ENCODE measurements at regions not wholly inside any gene's neighbourhood (a gene's known extent, or its start where the extent isn't known, plus 50 kb on each side); places are given as distances from the start of the nearest gene placed in this dataset.

DNA sequence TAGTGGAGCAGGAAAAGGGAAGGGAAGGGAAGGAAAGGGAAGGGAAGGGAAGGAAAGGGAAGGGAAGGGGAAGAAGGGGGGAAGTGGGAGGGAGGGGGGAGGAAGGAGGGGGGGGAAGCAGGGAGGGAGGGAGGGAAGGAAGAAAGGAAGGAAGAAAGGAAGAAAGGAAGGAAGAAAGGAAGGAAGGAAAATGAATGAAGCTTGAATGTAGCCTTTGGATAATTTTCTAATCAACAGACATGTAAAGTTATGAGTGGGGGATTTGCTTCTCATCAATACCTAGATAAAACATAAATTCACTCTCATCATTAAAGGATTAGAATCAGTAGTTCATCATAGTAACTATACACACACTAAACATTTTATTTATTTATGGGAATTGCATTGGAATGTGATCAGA lies 446.9 kb upstream of the FAM241A start:
- Histone ChIP-seq H2AK9ac (replicated peaks; ENCODE audit: low read depth, low read length, poor library complexity) (no peak overlapping the region), H3K79me1 (ENCODE audit: low read depth in 1 of 2, low read length in 2 of 2) (no peaks in the 10 kb centered on the region), H3K9me1 (ENCODE audit: insufficient read depth, low read length) (no peaks in the 10 kb centered on the region), H3K27me3 (ENCODE audit: control insufficient read depth, insufficient read depth, low read length) (no peaks in the 10 kb centered on the region), H3K4me1 (ENCODE audit: control insufficient read depth, insufficient read depth, low read length) (no peaks in the 10 kb centered on the region), H2BK5ac (ENCODE audit: low read depth, low read length, poor library complexity, severe bottlenecking) (no peak overlapping the region), H3K14ac (replicated peaks; ENCODE audit: low read depth, low read length) (no peak overlapping the region), H3K27ac (ENCODE audit: insufficient read depth, low read length) (no peak overlapping the region), H4K8ac (ENCODE audit: low read depth in 2 of 2, low read length in 2 of 2) (no peak overlapping the region), H2BK120ac (ENCODE audit: low read depth, low read length) (no peak overlapping the region), H4K20me1 (ENCODE audit: insufficient read depth, low read length) (no peaks in the 10 kb centered on the region), H3K4me3 (ENCODE audit: insufficient read depth, low read depth, low read length) (no peak overlapping the region), H3K18ac (ENCODE audit: low read depth, low read length) (no peak overlapping the region), H3K56ac (ENCODE audit: extremely low read depth, insufficient read depth, low read length) (no peak overlapping the region), H2BK15ac (ENCODE audit: low read depth, low read length) (no peak overlapping the region), H3K9me3 (ENCODE audit: control insufficient read depth, insufficient read depth, low read length) (no peaks in the 10 kb centered on the region), H2AK5ac (ENCODE audit: low read depth, low read length) (no peak overlapping the region), H4K5ac (ENCODE audit: low read depth, low read length) (no peak overlapping the region), H4K91ac (ENCODE audit: insufficient read depth, low read depth, low read length) (no peak overlapping the region), H3K23ac (ENCODE audit: low read depth, low read length) (no peak overlapping the region), H3K36me3 (ENCODE audit: control insufficient read depth, insufficient read depth, low read length) (no peaks in the 10 kb centered on the region), H2BK20ac (ENCODE audit: low read depth, low read length) (no peak overlapping the region), H3K4ac (ENCODE audit: low read depth, low read length) (no peak overlapping the region), H2AFZ (replicated peaks; ENCODE audit: low read length, poor library complexity) (no peak overlapping the region), H3K9ac (ENCODE audit: low read depth, low read length) (no peak overlapping the region), H3K4me2 (ENCODE audit: low read depth, low read length) (no peak overlapping the region)
- ChIA-PET CTCF (no interaction called here), POLR2A (ENCODE audit: unreplicated experiment) (no interaction called here)
- in situ Hi-C loops (cut with MboI; ENCODE audit: low sequenced_read_pairs): no loop called here
- intact Hi-C loops (cut with micrococcal nuclease): no loop called here
- dilution Hi-C loops (cut with HindIII; ENCODE audit: low sequenced_read_pairs, unreplicated experiment): no loop called here
- no TSS peak for BruUV-seq (replicated peaks)
- TF ChIP-seq SMC3 (IDR thresholded peaks at IDR 0.05; ENCODE audit: low read depth, low read length) (no peak), CHD1 (IDR thresholded peaks at IDR 0.05; ENCODE audit: low read depth, low read length) (no peak), RCOR1 (IDR thresholded peaks at IDR 0.05; ENCODE audit: insufficient replicate concordance, low read length) (no peak), CTCF (conservative IDR thresholded peaks at IDR 0.05; ENCODE audit: low read depth, low read length) (no peak), RAD21 (IDR thresholded peaks at IDR 0.05; ENCODE audit: low read length) (no peak), MAZ (IDR thresholded peaks at IDR 0.05; ENCODE audit: borderline replicate concordance, low read depth, low read length) (no peak), RFX5 (IDR thresholded peaks at IDR 0.05; ENCODE audit: low read depth, low read length) (no peak), MXI1 (IDR thresholded peaks at IDR 0.05; ENCODE audit: borderline replicate concordance, low read depth, low read length) (no peak), POLR2A (IDR thresholded peaks at IDR 0.05; ENCODE audit: low read depth, low read length) (no peak), NFE2L2 (IDR thresholded peaks at IDR 0.05; ENCODE audit: low read depth, low read length) (no peak), CEBPB (IDR thresholded peaks at IDR 0.05; ENCODE audit: low read depth, low read length) (no peak), MAFK (IDR thresholded peaks at IDR 0.05; ENCODE audit: low read depth, low read length) (no peak), BHLHE40 (IDR thresholded peaks at IDR 0.05; ENCODE audit: low read depth, low read length) (no peak), FOS (IDR thresholded peaks at IDR 0.05; ENCODE audit: low read depth, low read length) (no peak)
- TF ChIP-seq, protein P1, sequence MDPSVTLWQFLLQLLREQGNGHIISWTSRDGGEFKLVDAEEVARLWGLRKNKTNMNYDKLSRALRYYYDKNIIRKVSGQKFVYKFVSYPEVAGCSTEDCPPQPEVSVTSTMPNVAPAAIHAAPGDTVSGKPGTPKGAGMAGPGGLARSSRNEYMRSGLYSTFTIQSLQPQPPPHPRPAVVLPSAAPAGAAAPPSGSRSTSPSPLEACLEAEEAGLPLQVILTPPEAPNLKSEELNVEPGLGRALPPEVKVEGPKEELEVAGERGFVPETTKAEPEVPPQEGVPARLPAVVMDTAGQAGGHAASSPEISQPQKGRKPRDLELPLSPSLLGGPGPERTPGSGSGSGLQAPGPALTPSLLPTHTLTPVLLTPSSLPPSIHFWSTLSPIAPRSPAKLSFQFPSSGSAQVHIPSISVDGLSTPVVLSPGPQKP (IDR thresholded peaks at IDR 0.05; ENCODE audit: borderline replicate concordance, low read depth, low read length): no peak
- TF ChIP-seq, protein P2, sequence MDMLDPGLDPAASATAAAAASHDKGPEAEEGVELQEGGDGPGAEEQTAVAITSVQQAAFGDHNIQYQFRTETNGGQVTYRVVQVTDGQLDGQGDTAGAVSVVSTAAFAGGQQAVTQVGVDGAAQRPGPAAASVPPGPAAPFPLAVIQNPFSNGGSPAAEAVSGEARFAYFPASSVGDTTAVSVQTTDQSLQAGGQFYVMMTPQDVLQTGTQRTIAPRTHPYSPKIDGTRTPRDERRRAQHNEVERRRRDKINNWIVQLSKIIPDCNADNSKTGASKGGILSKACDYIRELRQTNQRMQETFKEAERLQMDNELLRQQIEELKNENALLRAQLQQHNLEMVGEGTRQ (IDR thresholded peaks at IDR 0.05; ENCODE audit: low read depth, low read length): no peak
- ATAC-seq (ENCODE audit: low read depth) (no peak), DNase-seq (no peak)

All from IMR-90 (cell line).